ENCODE measurements at regions not wholly inside any gene's neighbourhood (a gene's known extent, or its start where the extent isn't known, plus 50 kb on each side); places are given as distances from the start of the nearest gene placed in this dataset.

GRCh38 chr5:56413546-56413945, 180.4 kb upstream of the ANKRD55 start:
- TF ChIP-seq CTCF (IDR thresholded peaks at IDR 0.05) (no peak), POLR2A (IDR thresholded peaks at IDR 0.05) (no peak)

Data from uterus (tissue), 2 donors.